ENCODE measurements at regions not wholly inside any gene's neighbourhood (a gene's known extent, or its start where the extent isn't known, plus 50 kb on each side); places are given as distances from the start of the nearest gene placed in this dataset.

- no peak for DNase-seq (ENCODE audit: low spot score)
Measured at GRCh38 chr20:39227416-39227815, 265.3 kb downstream of the DHX35 start.

GRCh38 chr20:39225978-39226377, 263.8 kb downstream of the DHX35 start:
- DNase-seq (ENCODE audit: low spot score), result no peak

- no peak for DNase-seq (ENCODE audit: low spot score)
Measured at GRCh38 chr20:39225536-39225935, 263.4 kb downstream of the DHX35 start.

GRCh38 chr20:39222101-39222500, 260.0 kb downstream of the DHX35 start:
- no peak for DNase-seq (ENCODE audit: low spot score)

- DNase-seq (ENCODE audit: low spot score), result no peak
Measured at GRCh38 chr20:39216195-39216594, 254.1 kb downstream of the DHX35 start.

- no peak for DNase-seq (ENCODE audit: low spot score)
Measured at GRCh38 chr20:39214828-39215227, 252.7 kb downstream of the DHX35 start.

- no peak for DNase-seq (ENCODE audit: low spot score)
Measured at GRCh38 chr20:39213476-39214145, 251.5 kb downstream of the DHX35 start.

- no peak for DNase-seq (ENCODE audit: low spot score)
Measured at GRCh38 chr20:39211060-39211748, 249.1 kb downstream of the DHX35 start.

GRCh38 chr20:39210341-39211036, 248.3 kb downstream of the DHX35 start:
- DNase-seq (ENCODE audit: low spot score), result no peak

GRCh38 chr20:39206899-39207564, 244.9 kb downstream of the DHX35 start:
- DNase-seq (ENCODE audit: low spot score), result no peak

GRCh38 chr20:39195582-39196021, 233.5 kb downstream of the DHX35 start:
- no peak for DNase-seq (ENCODE audit: low spot score)

- DNase-seq (ENCODE audit: low spot score), result no peak
Measured at GRCh38 chr20:39190666-39191570, 228.8 kb downstream of the DHX35 start.

- no peak for DNase-seq (ENCODE audit: low spot score)
Measured at GRCh38 chr20:39188266-39188765, 226.2 kb downstream of the DHX35 start.

GRCh38 chr20:39181490-39181889, 219.3 kb downstream of the DHX35 start:
- DNase-seq (ENCODE audit: low spot score), result no peak

GRCh38 chr20:39176457-39176856, 214.3 kb downstream of the DHX35 start:
- DNase-seq (ENCODE audit: low spot score), result no peak

- no peak for DNase-seq (ENCODE audit: low spot score)
Measured at GRCh38 chr20:39170896-39171463, 208.8 kb downstream of the DHX35 start.

- DNase-seq (ENCODE audit: low spot score), result no peak
Measured at GRCh38 chr20:39165099-39165498, 203.0 kb downstream of the DHX35 start.

- DNase-seq (ENCODE audit: low spot score), result no peak
Measured at GRCh38 chr20:39164642-39165041, 202.5 kb downstream of the DHX35 start.

GRCh38 chr20:39163993-39164392, 201.8 kb downstream of the DHX35 start:
- no peak for DNase-seq (ENCODE audit: low spot score)

GRCh38 chr20:39161900-39162299, 199.8 kb downstream of the DHX35 start:
- no peak for DNase-seq (ENCODE audit: low spot score)

- no peak for DNase-seq (ENCODE audit: low spot score)
Measured at GRCh38 chr20:39155971-39156370, 193.8 kb downstream of the DHX35 start.

Data from cerebellar cortex (tissue), 1 donor.